NCI-H748 (cell line): ENCODE measurements at regions not wholly inside any gene's neighbourhood (a gene's known extent, or its start where the extent isn't known, plus 50 kb on each side); places are given as distances from the start of the nearest gene placed in this dataset.
A peak's percentile ranks its signal among the peaks of the same experiment; 100 is the strongest.

Experiments used
- DNase-seq: peaks from one replicate; lab custom pipeline; 2025; ENCODE audit not compliant: unreplicated experiment; lab: John Stamatoyannopoulos, UW

GRCh38 chr9:14560194-14560593 lies 133.0 kb downstream of the ZDHHC21 start:
- DNase-seq: no peak

DNA sequence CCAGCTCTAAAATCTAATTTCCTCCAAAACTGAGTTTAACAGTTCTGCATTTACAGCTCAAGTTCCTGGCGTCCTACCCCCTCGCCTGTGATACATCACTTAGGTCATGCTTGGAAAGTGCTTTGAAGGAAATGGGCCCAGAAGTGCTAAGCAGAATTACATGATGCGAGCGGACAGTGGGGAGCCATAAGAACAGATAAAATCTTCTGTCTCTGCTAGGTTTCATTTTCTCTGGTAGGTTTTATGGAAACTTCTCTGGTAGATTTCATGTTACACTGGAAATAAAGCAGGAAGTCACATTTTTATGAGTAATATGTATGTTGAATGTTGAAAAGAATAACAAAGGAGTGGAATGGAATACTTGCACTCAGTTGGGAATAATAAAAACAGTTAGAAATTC lies 138.3 kb downstream of the ZDHHC21 start:
- DNase-seq: no peak

DNA sequence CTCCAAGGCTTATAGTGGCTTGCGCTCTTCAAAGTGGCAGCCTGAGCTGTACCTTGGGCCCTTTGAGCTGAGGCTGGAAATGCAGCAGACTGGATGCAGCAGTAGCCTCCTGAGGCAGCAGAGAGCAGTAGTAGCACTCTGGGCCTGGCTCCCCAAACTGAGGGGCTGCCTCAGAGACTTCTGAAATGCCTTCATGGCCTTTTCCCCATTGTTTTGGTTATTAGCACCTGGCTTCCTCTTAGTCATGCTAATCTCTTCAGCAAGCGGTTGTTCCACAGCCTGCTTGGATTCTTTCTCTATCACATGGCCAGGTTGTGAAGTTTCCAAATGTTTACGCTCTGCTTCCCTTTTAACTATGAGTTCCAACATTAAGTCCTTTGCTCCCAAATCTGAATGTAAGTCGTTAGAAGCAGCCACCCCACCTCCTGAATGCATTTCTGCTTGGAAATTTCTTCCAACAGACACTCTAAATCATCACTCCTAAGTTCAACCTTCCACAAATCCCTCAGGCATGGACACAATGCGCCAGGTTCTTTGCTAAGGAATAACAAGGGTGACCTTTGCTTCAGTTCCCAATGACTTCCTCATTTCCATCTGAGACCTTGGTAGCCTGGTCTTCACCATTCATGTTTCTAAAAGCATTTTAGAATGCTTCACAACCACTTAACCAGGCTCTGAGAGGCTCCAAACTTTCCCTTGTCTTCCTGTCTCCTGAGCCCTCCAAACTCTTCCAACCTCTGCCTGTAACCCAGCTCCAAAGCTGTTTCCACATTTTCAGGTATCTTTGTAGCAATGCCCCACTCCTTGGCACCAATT lies 145.8 kb downstream of the ZDHHC21 start:
- no peak for DNase-seq

DNA sequence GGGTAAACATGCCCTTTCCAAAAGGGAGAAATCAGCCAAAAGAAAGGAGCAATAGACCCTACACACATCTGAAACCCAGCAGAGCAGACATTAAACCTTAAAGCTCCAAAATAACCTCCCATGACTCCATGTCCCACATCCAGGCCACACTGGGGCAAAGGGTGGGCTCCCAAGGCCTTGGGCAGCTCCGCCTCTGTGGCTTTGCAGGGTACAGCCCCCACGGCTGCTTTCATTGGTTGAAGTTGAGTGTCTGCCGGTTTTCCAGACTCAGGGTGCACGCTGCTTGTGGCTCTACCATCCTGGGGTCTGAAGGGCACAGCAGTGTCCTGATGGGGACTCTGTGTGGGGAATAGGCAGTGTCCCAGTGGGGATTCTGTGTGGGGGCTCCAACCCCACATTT lies 146.5 kb downstream of the ZDHHC21 start:
- DNase-seq: no peak

DNA sequence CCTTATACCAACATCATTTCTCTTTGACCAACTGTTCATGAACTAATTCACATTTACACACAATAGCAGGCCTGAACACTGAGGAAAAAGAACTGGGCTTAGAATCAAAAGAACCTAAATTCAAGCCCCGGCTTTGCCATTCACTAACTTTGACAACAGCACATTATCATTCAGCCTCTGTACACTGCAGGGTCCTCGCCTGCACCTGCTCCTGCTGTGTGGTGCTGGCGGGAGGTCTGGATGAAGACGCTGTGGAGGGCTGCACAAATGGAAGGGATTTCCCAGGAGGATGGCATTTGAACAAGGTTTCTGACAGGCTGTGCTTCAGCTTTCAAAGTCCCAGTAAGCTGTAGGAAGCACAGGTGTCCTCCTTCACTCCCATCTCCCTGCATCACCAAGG lies 151.2 kb downstream of the ZDHHC21 start:
- peak; percentile 36 for DNase-seq

GRCh38 chr9:14538526-14538925 lies 154.7 kb downstream of the ZDHHC21 start:
- DNase-seq: no peak

DNA sequence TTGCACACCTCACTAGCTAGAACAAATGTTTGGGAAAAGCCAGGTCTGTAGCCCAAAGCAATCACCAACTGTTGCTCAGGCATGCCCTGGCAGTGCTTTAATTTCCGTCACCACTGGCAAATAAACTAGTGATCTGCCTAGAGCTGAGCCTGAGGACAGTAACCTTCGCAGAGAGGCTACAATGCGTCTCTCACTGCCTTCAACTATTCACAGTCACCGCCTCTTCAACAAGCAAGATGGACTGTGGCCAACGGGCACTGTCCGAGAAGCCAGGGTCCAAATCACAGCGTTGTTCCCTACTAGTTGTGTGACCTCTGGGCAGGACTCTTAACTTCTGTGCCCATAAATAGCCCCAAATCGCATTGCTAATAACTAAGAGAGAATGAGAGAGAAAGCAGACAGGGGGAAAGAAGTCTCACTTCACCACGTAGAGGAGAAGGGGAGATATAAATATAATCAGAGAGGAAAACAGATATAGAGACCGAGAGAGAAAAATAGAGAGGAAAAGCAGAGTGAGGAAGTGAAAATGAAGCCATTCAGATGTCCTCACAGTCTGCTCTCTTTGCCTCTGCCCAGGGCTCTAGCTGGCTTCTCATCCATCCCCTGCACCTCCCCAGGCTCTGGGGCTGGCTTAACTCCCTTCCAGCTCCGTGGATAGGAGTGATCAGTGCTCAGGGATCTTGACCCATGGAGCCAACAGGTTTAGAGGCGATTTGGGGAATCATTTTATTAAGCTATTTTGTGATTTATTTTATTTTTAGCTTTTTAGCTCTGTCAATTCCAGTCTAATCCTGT lies 157.9 kb downstream of the ZDHHC21 start:
- no peak for DNase-seq

GRCh38 chr9:14533867-14534640 lies 159.2 kb downstream of the ZDHHC21 start:
- DNase-seq: no peak

DNA sequence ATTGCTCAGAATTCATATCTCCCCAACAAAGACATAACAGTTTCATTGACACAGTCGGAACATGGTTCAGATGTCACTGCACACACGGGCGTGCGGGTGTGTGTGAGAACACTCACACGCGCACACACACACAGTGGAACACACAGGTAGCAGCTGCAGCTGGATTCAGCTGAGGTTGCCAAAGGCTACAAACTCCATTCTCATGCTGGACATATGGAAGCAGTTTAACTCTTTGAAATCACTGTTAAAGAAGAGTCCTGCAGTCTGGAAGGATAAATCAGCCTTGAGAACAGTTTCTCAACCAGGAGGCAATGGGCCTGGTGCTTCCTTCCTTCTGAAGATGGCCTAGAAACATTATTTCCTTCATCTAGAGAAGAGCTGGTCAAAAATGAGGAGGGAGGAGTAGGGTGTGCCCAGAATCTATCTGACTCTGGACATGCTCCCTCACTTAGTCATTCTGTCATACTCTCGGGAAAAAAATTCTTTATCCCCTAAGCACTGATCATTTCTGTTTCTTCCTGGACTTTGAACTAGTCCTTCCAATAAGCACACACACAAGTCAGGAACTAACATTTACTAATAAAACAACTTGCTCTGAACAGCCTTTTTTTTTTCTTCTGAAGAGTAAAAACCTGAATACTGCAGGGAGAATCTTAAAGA lies 160.6 kb downstream of the ZDHHC21 start:
- DNase-seq: no peak

GRCh38 chr9:14531341-14532269 lies 161.6 kb downstream of the ZDHHC21 start:
- DNase-seq: no peak

- no peak for DNase-seq
Measured at GRCh38 chr9:14530841-14531240, 162.4 kb downstream of the ZDHHC21 start.

DNA sequence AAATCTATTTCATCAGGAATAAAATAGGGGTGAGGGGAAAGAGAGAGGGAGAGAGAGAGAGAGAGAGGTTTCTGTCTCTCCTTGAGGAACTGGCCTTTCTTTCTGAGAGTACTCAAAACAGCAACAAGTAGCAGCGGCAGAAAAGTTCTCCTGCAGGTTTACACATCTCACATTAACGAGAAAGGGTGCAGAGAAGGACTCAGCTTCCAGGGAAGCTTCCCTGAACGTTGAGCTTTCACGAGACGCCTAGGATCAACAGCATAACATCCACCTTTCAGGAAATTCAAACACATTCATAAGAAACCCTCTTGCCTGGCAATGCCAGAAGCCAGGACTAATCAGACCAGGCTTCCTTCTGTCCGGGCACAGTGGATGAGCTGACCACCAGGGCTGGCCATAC lies 162.9 kb downstream of the ZDHHC21 start:
- no peak for DNase-seq

GRCh38 chr9:14529629-14530028 lies 163.6 kb downstream of the ZDHHC21 start:
- DNase-seq: no peak

DNA sequence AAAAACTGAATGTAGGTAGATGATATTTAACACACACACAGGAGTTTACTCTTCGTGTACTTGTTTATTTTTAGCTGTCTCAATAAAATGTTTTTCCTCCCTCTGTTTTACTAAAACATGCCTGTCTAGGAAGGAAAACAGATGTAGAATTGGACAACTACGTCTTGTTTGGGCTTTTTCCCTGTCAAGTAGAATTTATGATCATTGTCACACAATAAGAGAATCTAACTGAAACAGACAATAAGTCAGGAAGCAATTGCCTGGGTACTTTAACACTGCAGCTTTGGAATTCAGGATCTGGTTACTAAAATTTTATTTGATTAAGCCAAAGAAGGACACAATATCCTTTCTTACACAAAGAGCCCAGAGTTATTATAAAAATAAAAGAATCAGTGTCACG lies 164.2 kb downstream of the ZDHHC21 start:
- no peak for DNase-seq

- no peak for DNase-seq
Measured at GRCh38 chr9:14526504-14526903, 166.7 kb downstream of the ZDHHC21 start.

- DNase-seq: peak; percentile 47
Measured at GRCh38 chr9:14525856-14526255, 167.4 kb downstream of the ZDHHC21 start.

GRCh38 chr9:14524873-14525515 lies 168.2 kb downstream of the ZDHHC21 start:
- peak; percentile 16 for DNase-seq

- DNase-seq: no peak
Measured at GRCh38 chr9:14523545-14523944, 169.7 kb downstream of the ZDHHC21 start.

DNA sequence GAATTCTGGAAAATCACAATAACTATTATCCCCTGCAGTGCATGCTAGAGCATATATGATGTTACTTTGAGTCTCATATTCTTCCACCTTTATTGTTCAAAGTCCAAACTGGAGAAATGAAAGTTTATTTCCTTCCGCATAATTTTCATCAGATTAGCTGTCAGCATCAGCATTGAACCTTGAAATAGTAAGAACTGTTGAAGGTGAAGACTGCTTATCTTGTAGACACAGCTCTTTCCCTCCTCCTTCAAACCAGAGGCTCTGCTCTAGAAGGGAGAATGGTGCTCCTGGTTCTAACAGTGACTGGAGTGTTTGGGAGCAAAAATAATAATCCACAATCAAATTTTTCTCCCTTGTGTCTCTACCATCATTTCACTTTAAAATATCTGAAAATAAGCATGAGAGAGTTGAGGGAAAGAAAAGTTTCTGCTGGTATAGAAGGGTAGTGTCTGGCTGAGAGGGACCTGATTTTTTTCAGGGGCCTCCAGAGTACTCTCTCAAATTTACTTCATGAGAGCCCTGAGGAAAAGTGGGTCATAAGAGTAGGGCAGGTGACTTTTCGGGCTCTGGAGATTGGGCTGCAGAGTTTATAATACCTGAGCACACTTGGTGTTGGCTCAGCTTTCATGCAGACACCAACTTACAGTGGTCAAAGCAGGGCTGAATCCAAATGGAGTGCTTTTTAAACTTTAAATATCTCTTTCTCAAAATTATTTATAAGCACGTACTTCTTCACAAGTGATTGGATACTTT lies 170.4 kb downstream of the ZDHHC21 start:
- DNase-seq: no peak
